CD4-positive, alpha-beta T cell (primary cell): ENCODE measurements at regions not wholly inside any gene's neighbourhood (a gene's known extent, or its start where the extent isn't known, plus 50 kb on each side); places are given as distances from the start of the nearest gene placed in this dataset.
"Not testable (repeated sequence)": the region's sequence is repeated elsewhere in the genome, so short reads cannot be mapped to it uniquely, and the experiment has no call there.

ENCODE experiments used
- ATAC-seq: fragments of 200-7000 bp; cut with Tn5 transposase; one replicate; pipeline ENCODE4 v1.10.0; 2022; ENCODE audit warnings: mild to moderate bottlenecking; ENCODE audit not compliant: poor library complexity
- CTCF ChIA-PET: fragments of 350-600 bp; sonication (Branson Sonifier 250); formaldehyde crosslinking; loops from one replicate; lab custom pipeline; 2021; ENCODE audit warnings: antibody characterized with exemption, inconsistent platforms; lab: Charles Lee
- POLR2A ChIA-PET: fragments of 350-600 bp; sonication (Branson Sonifier 250); formaldehyde crosslinking; loops from one replicate; lab custom pipeline; 2021; ENCODE audit warnings: antibody characterized with exemption, inconsistent platforms; lab: Charles Lee
- DNase-seq, 14 experiments: peaks; one replicate each; pipeline ENCODE4 v3.0.0-alpha.2; 2013 to 2020; ENCODE audit warnings: mixed read lengths in 2 of 14
- H3K27ac ChIP-seq, 2 donors: one replicate each; pipeline versions ENCODE4 v1.5.1 to v1.7.0; 2013; ENCODE audit warnings: low read length in 2 of 2, low read depth in 1 of 2, mild to moderate bottlenecking in 1 of 2
- H3K27me3 ChIP-seq, 2 experiments: 1 replicate in 1 of 2; 2 replicates in 1 of 2; pipeline versions ENCODE4 v1.6.1 to v1.7.0; 2013; ENCODE audit warnings: low read length in 2 of 2, control low read depth in 1 of 2, mild to moderate bottlenecking in 1 of 2, moderate library complexity in 1 of 2; ENCODE audit not compliant: insufficient read depth in 2 of 2, control insufficient read depth in 1 of 2
- H3K36me3 ChIP-seq: one replicate; pipeline ENCODE4 v1.6.1; 2013; ENCODE audit warnings: low read length, control low read depth; ENCODE audit not compliant: insufficient read depth
- H3K4me1 ChIP-seq: one replicate; pipeline ENCODE4 v1.6.1; 2013; ENCODE audit warnings: low read length, control low read depth; ENCODE audit not compliant: insufficient read depth
- H3K4me3 ChIP-seq: one replicate; pipeline ENCODE4 v1.5.1; 2013; ENCODE audit warnings: mild to moderate bottlenecking, low read length, moderate library complexity
- H3K9me3 ChIP-seq, 2 experiments: 1 replicate in 1 of 2; 2 replicates in 1 of 2; pipeline versions ENCODE4 v1.6.1 to v1.7.0; 2013; ENCODE audit warnings: low read length in 2 of 2, mild to moderate bottlenecking in 2 of 2, control low read depth in 1 of 2, moderate library complexity in 1 of 2; ENCODE audit not compliant: control insufficient read depth in 1 of 2, insufficient read depth in 1 of 2
- H3K27ac Mint-ChIP-seq: one replicate; pipeline ENCODE4 v1.8.0; 2020; ENCODE audit warnings: mixed read lengths
- H3K27me3 Mint-ChIP-seq: one replicate; pipeline ENCODE4 v1.8.0; 2021; ENCODE audit warnings: mixed read lengths
- H3K36me3 Mint-ChIP-seq: one replicate; pipeline ENCODE4 v1.8.0; 2021; ENCODE audit warnings: low read depth, mixed read lengths
- H3K4me1 Mint-ChIP-seq: one replicate; pipeline ENCODE4 v1.8.0; 2021; ENCODE audit warnings: low read depth, mixed read lengths
- H3K4me3 Mint-ChIP-seq: one replicate; pipeline ENCODE4 v1.8.0; 2020; ENCODE audit warnings: mild to moderate bottlenecking, mixed read lengths
- H3K9me3 Mint-ChIP-seq: one replicate; pipeline ENCODE4 v1.8.0; 2020; ENCODE audit warnings: mixed read lengths
- CTCF ChIP-seq: fragments of 200-600 bp; IDR thresholded peaks from one replicate; pipeline ENCODE4 v1.8.0; 2022; ENCODE audit warnings: antibody characterized with exemption, mild to moderate bottlenecking
- intact Hi-C, 2 experiments: fragments of 100-400 bp; cut with DNase I in 1 of 2; cut with micrococcal nuclease in 1 of 2; formaldehyde crosslinking; loops; one replicate each; pipeline versions ENCODE4 v1.15.1 to v1.9.0; 2023 to 2025; cut with DNase I, micrococcal nuclease

- no peaks in the 10 kb centered on the region for H3K36me3 ChIP-seq
- no peak for TF ChIP-seq CTCF
- ATAC-seq (no peak), DNase-seq (no peak)
- no peak overlapping the region for H3K27ac Mint-ChIP-seq
- no peaks in the 10 kb centered on the region for H3K9me3 Mint-ChIP-seq
- no peaks in the 10 kb centered on the region for H3K4me1 Mint-ChIP-seq
- POLR2A ChIA-PET: no interaction called here
- peaks cover 0 to 11% of the 10 kb centered on the region in 2 experiments for H3K9me3 ChIP-seq
- peaks cover 43% of the 10 kb centered on the region for H3K27me3 Mint-ChIP-seq
- no peaks in the 10 kb centered on the region for H3K36me3 Mint-ChIP-seq
- H3K27ac ChIP-seq: no peak overlapping the region
- H3K4me3 ChIP-seq: no peak overlapping the region
- H3K4me3 Mint-ChIP-seq: no peak overlapping the region
- intact Hi-C loops: loop anchor here in 1 of 2 experiments (5.0 kb wide), 1 partner anchor 371 kb away; no protein-coding TSS in a partner anchor
- CTCF ChIA-PET: no interaction called here
- H3K4me1 ChIP-seq: no peaks in the 10 kb centered on the region
- H3K27me3 ChIP-seq: peaks cover 0 to 2% of the 10 kb centered on the region in 2 experiments
Observed at GRCh38 chr18:78875778-78876650, 103.6 kb upstream of the SALL3 start.

DNA sequence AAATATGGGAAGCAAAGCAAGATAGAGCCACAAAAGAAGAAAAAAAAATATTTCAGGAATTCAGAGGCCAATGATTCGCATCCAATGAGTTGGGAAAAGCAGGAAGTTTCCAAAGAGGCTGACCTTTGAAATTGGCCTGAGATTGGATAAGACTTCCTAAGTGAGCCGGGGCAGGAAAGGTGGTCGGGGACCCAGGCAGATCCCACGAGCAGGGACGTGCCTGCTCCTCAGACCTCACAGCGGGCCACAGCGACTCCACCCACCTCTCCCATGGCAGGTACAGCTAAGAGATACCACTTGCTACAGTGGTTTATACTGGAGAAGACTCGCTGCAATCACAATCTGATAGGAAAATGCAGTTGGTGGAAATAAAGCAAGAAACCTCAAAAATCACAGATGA is 102.8 kb upstream of the SALL3 start:
- CTCF ChIA-PET: no interaction called here
- intact Hi-C loops: loop anchor here in 1 of 2 experiments (5.0 kb wide), 1 partner anchor 370 kb away; no protein-coding TSS in a partner anchor

GRCh38 chr18:78878335-78878734 is 101.3 kb upstream of the SALL3 start:
- Histone ChIP-seq H3K27ac (no peak overlapping the region), H3K27me3 (peaks cover 0 to 2% of the 10 kb centered on the region in 2 experiments), H3K4me1 (no peaks in the 10 kb centered on the region), H3K36me3 (no peaks in the 10 kb centered on the region), H3K4me3 (no peak overlapping the region), H3K9me3 (peaks cover 0 to 20% of the 10 kb centered on the region in 2 experiments)
- Mint-ChIP-seq H3K4me1 (no peaks in the 10 kb centered on the region), H3K9me3 (no peaks in the 10 kb centered on the region), H3K27ac (no peak overlapping the region), H3K27me3 (peaks cover 35% of the 10 kb centered on the region), H3K36me3 (no peaks in the 10 kb centered on the region), H3K4me3 (no peak overlapping the region)
- TF ChIP-seq CTCF: no peak
- CTCF ChIA-PET: no interaction called here
- ATAC-seq (no peak), DNase-seq (no peak)
- intact Hi-C loops: loop anchor here in 1 of 2 experiments (5.0 kb wide), 1 partner anchor 369 kb away; no protein-coding TSS in a partner anchor
- POLR2A ChIA-PET: no interaction called here

More for the DNA sequence above, 102.8 kb upstream of the SALL3 start:
- ATAC-seq (no peak), DNase-seq (no peak)
- Mint-ChIP-seq H3K27me3 (peaks cover 38% of the 10 kb centered on the region), H3K4me3 (no peak overlapping the region), H3K27ac (no peak overlapping the region), H3K4me1 (no peaks in the 10 kb centered on the region), H3K9me3 (no peaks in the 10 kb centered on the region), H3K36me3 (no peaks in the 10 kb centered on the region)
- peaks cover 0 to 2% of the 10 kb centered on the region in 2 experiments for H3K27me3 ChIP-seq
- H3K27ac ChIP-seq: no peak overlapping the region
- POLR2A ChIA-PET: no interaction called here
- H3K4me3 ChIP-seq: no peak overlapping the region
- no peaks in the 10 kb centered on the region for H3K4me1 ChIP-seq
- no peak for TF ChIP-seq CTCF
- no peaks in the 10 kb centered on the region for H3K36me3 ChIP-seq
- H3K9me3 ChIP-seq: peaks cover 0 to 11% of the 10 kb centered on the region in 2 experiments

DNA sequence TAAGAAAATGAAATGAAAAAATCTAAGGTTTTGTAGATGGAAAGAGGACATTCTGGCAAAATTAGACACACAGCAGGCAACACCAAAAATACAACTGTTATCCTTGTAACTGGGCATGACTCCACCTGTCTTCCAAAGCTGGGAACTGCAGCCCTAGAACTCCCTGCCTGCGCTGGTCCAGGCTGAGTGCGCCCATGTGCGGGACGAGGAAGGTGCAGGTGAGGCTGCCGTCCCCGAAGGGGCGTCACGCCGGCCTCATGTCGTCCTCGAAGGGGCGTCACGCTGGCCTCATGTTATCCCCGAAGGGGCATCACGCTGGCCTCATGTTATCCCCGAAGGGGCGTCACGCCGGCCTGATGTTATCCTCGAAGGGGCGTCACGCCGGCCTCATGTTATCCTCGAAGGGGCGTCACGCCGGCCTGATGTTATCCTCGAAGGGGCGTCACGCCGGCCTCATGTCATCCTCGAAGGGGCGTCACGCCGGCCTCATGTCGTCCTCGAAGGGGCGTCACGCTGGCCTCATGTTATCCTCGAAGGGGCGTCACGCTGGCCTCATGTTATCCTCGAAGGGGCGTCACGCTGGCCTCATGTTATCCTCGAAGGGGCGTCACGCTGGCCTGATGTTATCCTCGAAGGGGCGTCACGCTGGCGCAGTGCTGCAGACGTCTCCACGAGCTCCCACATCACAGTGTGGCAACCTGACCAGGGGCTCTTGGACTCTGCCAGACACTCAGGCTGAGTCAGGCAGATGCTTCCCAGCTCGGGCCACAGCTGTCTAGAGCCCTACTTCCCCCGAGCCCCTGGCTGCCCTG is 100.3 kb upstream of the SALL3 start:
- H3K4me1 ChIP-seq, ATAC-seq, H3K4me3 Mint-ChIP-seq, H3K4me1 Mint-ChIP-seq, DNase-seq, H3K36me3 ChIP-seq, POLR2A ChIA-PET, H3K27ac Mint-ChIP-seq, H3K27me3 ChIP-seq, H3K36me3 Mint-ChIP-seq, H3K27ac ChIP-seq, H3K9me3 Mint-ChIP-seq, CTCF ChIA-PET, H3K4me3 ChIP-seq: not testable (repeated sequence)
- H3K9me3 ChIP-seq: peaks cover 5 to 29% of the 10 kb centered on the region in 2 experiments
- H3K27me3 Mint-ChIP-seq: peaks cover 35% of the 10 kb centered on the region
- intact Hi-C loops: loop anchor here in 1 of 2 experiments (5.0 kb wide), 1 partner anchor 368 kb away; no protein-coding TSS in a partner anchor
